Renal cortex interstitium (tissue), 11 donors: ENCODE measurements at regions not wholly inside any gene's neighbourhood (a gene's known extent, or its start where the extent isn't known, plus 50 kb on each side); places are given as distances from the start of the nearest gene placed in this dataset.
A peak's percentile ranks its signal among the peaks of the same experiment; 100 is the strongest.
"Not testable (repeated sequence)": the region's sequence is repeated elsewhere in the genome, so short reads cannot be mapped to it uniquely, and the experiment has no call there.

Experiments
- DNase-seq, 11 donors: peaks; one replicate each; pipeline ENCODE4 v3.0.0-alpha.2; 2013; ENCODE audit warnings: low read depth in 9 of 11, low spot score in 4 of 11; ENCODE audit errors: extremely low read depth in 1 of 11

DNA sequence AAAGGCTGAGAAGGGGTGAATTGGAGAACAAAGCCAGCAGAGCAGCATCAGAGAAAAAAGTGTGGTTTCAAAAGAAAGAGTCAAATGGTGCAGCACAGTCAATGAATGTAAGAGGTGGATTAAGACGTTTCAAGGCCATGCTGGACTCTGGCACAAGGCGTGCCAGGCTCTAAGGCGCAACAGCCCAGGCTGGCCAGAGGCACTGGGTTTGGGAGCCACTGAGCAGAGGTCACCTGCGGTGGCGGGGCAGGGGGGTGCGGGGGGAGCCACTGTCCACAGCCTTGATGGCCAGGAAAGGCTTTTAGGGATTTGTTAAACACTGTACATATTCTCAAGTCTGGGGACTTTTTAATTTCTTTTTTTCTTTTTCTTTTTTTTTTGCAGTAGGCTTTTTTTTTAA, 222.5 kb upstream of the FAT1 start:
- no peak for DNase-seq

DNA sequence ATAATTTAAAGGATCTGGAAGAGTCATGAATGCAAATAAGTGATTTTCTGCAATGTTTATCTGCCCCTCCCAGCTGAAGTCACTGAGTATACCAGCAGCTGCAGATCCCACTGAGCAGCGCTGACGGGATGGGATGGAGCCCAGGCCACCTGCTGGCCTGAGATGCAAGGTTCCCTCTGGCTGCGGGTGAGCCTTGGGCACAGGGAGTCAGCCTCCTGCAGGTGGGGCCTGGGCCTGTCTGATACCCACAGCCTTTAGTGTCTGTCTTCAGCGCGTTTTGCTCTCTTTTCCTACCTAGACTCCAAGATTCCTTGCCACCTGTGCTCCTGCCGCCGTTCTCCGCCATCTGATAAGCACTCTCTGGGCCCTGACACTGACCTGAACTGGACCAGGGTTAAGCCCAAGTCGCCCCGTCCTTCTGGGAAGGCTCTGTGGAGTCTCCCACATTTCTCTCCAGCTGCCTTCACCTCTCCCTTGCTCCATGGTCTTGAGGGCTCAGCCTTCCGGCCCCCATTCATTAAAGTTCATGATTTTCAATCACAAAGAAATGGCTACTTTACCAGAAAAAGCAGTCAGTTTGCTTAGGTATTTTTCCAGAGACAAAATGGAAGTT, 223.1 kb upstream of the FAT1 start:
- peak in 1 of 11 donors; percentile 56 for DNase-seq

DNA sequence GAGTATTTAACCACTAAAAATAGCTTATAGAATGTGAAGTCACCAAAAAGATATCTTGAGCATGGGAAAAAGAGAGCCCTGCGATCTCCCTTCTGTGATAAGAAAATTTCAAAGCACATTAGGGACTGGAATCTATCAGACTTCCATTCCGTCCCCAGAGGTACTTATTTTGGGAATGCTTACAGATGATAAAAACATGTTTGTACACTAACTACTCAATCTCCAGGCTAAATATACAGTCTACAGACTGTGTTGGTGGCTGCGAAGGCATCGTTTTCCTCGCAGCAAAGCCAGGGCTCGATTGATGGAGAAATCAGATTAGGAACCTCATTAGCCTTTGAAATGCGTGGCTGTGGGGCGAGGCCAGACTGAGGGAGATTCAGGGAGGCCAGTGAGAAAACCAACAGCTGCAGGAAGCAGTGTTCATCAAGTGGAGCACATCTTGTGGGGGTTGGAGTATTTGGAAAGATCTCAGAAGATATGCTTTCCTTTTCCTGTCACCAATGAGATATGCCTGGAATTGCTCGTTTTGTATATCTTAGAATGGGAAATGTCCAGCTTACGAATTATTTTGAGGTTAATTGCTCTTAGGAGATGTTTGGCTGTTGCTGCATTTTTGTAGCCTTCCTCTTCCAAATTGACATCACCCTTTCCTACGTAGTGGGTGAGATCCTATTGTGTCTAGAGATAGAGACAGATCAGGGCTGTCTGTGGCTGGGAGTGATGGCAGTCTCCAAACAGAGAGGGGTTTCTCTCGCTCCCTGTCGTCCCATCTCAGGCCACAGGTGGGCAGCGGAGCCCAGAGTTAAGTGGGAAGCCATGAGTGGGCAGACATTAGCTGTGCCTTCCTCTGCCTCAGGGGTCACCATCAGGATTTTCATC, 224.9 kb upstream of the FAT1 start:
- no peak for DNase-seq

DNA sequence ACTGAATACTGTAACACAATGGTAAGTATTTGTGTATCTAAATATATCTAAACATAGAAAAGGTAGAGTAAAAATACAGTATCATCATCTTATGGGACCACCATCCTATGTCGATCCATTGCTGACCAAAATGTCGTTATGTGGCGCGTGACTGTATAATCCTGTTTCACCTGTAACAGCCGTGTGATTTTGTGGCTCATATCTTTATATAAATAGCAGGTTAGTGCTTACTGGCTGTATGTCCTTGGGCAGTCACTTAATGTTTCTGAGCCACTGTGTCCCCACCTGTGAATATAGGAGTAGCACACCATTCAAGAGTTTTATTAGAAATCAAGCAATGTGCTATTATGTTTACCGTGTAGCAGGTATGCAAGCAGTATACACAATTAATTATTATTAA, 226.2 kb upstream of the FAT1 start:
- DNase-seq = no peak

DNA sequence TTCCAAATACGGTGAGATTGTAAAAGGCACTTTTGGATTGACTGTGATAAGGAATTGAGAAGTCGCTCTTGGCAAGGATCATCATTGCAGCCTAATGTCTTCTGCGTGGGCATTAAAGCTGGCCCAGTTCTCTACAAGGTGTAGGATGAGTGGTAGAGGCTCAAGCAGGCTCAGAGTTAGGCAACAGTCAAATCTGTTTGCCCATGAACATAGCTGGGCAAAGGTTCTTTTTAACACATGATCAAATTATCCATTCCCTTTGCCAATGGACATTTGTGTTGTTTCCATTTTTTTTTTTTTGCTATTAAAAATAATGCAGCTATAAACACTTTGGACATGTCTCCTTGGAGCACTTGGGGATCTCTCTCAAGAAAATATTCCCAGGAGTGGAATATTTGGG, 229.1 kb upstream of the FAT1 start:
- no peak for DNase-seq

DNA sequence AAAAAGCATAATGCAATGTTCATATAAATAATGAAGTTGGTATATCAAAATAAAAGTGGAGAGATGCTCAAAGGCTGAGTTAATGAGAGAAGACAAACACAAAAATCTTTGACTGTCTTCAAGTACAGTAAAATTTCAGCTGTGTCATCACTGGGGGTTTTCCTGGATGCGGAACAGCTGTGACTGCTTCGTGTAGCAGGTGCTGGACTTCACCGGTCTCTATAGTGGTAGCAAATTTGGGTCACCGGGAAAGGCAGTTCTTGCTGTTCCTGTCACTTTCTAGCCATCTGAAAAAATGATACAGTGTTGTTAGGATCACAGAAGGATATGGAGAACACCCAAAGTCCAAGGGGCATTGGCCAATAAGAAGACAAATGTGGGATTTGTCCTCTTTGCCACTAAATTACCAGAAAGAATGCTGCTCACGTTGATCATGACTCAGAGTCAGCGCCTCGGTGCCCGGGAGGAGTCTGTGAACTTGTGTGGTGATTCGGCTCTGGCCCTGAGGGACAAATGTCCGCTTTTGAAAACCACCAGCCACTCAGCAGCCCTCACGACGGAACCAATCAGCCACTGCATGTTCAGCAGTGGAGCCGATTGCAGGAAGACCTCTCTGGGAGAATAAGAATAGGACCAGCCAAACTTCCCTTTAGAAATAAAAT, 230.1 kb upstream of the FAT1 start:
- DNase-seq = no peak

DNA sequence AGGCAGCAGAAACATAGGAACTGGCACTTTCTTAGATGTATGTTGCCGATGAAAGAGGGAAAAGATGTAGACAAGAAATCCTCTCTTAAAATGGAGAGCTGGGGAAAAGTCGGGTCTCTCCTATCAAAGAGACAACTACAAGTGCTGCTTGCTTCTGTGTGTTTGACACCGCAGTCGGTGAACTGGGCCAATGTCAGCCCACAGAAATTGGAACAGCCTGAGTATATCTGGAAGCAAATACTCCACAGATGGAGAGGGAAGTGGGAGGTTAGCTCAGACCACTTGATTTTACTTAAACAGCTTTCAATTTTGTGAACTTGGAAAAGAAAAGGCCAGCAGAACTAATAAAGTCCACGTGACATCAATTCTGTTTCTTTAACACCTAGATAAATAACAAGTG, 230.9 kb upstream of the FAT1 start:
- DNase-seq = no peak

DNA sequence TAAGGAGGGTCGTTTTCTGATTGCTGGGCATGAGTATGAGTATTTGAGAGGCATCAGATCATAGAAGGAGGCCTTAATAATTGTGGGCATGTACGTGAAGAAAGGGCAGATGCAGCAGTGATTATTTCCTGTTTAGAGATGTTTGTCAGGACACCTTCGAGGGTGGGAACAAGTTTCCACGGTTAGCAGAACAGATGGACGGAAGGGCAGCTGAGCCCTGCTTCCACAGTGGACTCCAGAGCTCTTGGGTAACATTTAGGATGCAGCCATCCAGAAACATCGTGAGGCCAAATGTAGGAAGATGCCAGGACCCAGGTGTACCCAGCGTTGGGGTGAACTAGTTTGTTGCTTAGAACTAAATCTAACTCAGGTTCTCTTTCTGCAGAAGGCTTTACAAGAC, 231.3 kb upstream of the FAT1 start:
- DNase-seq = no peak

DNA sequence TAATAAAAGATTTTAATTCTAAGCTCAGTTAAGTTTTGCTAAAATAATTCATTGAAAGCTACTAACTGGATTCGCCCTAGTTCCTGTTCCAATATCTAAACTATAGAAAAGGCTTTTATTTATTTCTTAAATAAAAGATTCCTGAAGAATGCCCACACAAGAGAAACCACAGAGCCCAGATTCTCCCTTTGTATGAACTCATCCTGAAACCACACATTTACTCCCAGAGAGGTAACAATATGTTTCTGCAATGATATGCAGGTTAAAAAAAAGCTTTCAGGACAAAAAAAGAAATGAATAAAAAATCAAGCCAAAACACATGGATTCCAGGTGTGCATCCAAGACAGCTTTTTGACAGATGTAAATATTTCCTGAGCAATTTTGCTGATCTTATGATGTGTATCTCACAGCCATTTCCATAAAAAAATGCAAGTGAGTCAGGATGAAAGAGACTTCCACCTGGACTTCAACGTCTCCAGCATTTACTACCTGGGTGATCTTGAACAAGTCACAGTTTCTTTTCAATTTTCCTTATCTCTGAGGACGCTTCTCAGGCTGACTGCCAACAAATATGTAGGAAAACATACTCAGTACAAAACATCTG, 234.4 kb upstream of the FAT1 start:
- DNase-seq = no peak

DNA sequence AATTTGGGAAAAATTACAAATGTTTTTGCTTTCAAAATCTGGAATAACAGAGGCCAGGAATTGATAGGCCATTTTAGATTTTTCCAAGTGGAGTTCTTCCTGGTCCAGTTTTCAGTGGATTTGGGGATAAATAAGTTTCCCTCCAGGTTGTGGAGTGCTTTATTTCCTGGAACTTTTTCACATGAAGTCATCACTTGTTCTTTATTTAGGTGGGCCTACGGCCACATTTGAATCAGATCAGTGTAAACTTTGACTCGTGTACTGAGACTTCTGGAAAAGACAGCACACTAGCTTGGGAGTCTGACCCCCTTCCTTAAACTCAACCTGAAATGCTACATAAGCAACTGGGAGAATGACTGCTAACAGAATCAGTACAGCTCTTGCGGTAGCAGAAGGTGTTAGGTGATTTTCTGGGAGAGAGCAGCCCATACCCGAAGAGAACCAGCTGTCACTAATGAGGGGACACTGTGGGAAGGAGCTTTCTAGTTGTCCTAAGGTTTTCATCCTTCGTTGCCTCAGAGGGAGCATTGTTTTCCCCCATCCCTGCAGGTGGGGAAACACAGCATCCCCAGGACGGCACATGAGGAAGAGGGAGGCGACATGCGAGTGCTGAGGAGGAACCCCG, 235.2 kb upstream of the FAT1 start:
- DNase-seq = no peak

DNA sequence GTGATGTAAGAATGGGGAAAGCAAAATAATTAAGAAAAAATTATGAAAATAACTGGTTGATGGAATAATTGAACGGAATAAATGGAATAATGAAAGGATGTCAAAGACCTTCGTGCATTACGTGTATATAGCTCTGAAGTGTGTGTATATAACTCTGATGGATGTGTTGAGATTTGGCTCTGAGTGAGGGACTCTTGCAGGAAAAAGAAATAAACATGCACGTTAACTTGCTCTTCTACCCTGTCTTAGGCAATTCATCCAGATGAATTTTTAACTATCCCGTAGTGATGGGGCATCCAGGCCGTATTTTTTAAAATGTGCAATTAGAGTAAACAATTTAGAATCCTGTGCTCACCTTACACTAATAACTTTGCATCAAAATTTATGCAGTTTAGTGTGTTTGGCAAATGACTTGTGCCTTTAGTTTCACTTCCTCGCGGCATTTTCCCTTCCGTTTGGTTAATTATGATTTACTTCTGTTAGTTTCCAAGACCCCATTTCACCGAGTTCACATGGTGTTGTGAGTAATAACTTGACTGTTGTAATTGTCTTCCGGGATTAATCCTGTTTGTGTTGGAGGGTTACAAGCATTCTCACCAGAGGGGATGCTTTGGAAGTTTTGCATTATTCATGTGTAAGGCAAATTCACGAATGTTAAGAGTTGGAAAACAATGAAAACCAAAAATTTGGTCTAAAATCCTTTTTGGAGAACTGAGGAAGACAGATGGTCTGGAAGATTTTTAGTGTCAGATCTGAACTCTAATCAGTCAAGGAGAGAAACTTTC, 256.5 kb upstream of the FAT1 start:
- no peak for DNase-seq

DNA sequence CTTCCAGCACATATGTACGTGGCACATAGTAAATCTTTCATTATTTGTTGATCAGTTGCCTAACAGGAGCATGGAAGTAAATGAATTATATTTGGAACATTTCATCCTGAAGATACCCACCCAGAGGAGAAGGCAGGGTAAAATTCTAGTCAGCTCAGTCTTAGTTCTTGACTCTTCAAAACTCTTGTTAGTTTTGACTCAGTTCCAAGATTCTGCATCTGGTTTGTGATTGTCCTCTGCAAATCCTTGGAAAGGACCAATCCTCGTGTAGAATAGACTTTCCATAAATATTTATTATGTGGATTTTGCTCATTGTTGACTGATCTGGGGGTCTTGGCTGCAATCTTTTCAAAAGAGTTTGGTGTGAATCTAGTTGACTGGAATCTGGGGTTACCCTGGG, 257.5 kb upstream of the FAT1 start:
- no peak for DNase-seq

DNA sequence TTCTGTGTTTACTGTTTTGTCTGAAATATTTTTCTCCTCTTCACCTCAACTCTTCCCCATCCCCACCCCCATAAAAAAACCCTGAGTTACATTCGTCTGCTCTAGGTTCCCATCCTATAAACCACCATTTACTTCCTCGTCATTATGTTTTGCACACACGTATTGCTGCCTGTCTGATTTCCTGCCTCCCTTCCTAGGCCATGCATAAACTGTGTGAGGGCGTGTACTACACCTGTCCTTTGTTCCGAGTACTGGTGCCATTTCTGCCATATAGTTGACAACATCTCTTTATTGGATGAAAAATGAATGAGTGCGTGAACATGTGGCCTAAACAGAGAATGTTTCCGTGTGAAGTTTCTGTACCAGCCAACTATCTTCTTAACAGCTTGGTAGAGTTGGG, 258.5 kb upstream of the FAT1 start:
- DNase-seq = no peak

DNA sequence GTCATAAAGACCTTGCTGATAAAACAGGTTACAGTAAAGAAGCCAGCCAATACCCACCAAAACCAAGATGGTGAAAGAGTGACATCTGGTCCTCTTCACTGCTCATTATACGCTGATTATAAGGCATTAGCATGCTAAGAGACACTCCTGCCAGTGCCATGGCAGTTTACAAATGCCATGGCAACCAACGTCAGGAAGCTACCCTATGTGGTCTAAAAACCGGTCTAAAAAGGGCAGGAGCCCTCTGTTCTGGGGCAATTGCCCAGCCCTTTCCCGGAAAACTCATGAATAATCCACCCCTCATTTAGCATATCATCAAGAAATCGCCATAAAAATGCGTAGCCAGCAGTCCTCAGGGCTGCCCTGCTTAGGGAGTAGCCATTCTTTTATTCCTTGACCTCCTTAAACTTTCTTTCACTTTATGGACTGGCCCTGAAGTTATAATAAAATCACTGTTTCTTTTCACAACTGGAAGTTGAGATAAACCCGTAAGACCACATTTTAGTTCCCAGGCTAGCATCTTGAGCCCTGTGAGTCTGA, 260.5 kb upstream of the FAT1 start:
- DNase-seq = no peak

DNA sequence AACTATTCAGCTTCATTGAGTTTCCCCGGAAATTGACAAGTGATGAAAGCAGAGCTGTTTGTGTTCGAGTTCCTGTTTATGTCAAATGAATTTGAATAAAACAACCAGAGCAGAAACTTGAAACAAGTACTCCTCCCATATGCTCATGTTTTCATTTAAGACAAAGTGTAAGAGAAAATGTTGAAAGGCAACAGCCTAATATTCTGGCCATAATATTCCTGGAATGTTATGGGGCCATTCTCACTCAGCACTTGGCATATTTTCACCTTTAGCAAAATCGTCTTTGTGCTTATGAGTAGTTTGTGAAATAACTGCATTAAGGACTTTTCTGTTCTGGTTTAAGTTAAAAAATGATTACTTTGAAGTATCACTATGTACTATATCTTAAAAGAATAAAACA, 276.0 kb upstream of the FAT1 start:
- no peak for DNase-seq

DNA sequence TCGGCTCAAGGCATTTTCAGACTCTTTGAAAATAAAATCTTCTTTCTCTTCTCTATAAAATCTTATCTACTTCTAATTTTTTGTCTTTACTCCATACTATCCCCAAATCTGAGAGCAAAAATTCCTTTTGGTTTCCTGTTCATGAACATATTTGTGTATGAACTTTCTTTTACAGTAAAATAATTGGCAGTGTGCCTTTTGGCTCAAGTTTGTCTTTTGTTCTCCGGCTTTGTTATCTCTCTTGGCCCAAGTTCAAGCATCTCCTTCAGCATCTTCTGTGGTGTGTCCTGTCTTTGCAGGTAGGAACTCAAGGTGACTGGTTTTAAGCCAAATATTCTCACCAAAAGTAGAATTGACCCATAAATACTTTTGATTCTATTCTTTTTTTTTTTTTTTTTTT, 276.6 kb upstream of the FAT1 start:
- no peak for DNase-seq

DNA sequence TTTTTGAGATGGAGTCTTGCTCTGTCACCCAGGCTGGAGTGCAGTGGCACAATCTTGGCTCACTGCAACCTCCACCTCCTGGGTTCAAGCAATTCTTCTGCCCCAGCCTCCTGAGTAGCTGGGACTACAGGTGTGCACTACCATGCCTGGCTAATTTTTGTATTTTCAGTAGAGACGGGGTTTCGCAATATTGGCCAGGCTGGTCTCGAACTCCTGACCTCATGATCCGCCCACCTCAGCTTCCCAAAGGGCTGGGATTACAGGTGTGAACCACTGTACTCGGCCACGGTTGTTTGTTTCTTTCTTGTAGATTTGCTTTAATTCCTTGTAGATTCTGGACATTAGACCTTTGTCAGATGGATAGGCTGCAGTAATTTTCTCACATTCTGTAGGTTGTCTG, 278.5 kb upstream of the FAT1 start:
- DNase-seq = not testable (repeated sequence)

DNA sequence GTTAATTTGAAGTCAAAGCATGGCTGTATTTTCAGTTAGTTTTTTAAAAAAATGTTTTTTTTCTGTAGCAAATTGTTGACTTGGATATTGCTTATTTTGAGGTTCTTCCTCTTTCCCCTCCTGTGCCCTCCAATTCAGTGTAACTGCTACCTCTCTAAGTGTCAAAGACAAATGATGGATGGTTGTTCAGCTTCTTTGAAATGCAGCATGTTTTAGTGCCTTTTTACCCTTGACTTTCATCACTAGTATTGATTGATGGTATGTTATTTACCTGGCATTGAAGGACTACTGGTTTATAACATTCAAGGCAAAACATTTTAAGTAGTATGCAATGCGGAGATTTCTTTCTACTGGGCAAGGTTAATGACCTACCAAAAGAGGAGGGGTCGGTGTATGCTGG, 281.0 kb upstream of the FAT1 start:
- no peak for DNase-seq
